Loucy (cell line): ENCODE measurements at regions not wholly inside any gene's neighbourhood (a gene's known extent, or its start where the extent isn't known, plus 50 kb on each side); places are given as distances from the start of the nearest gene placed in this dataset.

Experiments used
- H2AFZ ChIP-seq: fragments of 200-600 bp; sonication (generic); 2 replicates; pipeline ENCODE4 v1.6.0; 2016; ENCODE audit warnings: antibody characterized with exemption, mild to moderate bottlenecking, low read length, moderate library complexity
- H3F3A ChIP-seq: fragments of 200-600 bp; 2 replicates; pipeline ENCODE4 v1.6.0; 2016; ENCODE audit warnings: antibody characterized with exemption, low read depth, mild to moderate bottlenecking
- H3K27me3 ChIP-seq: fragments of 200-600 bp; sonication (generic); 2 replicates; pipeline ENCODE4 v1.6.1; 2014; ENCODE audit warnings: low read length, mild to moderate bottlenecking; ENCODE audit not compliant: insufficient read depth, poor library complexity, severe bottlenecking
- H3K36me3 ChIP-seq: fragments of 200-600 bp; sonication (generic); 2 replicates; pipeline ENCODE4 v1.6.1; 2016; ENCODE audit warnings: low read length; ENCODE audit not compliant: insufficient read depth
- H3K4me1 ChIP-seq: fragments of 200-600 bp; sonication (generic); 2 replicates; pipeline ENCODE4 v1.5.1; 2014; ENCODE audit warnings: low read length, mild to moderate bottlenecking; ENCODE audit not compliant: insufficient read depth, poor library complexity, severe bottlenecking
- H3K4me2 ChIP-seq: fragments of 200-600 bp; sonication (generic); 2 replicates; pipeline ENCODE4 v1.6.0; 2014; ENCODE audit warnings: antibody characterized with exemption, low read length, low read depth, mild to moderate bottlenecking; ENCODE audit not compliant: poor library complexity, severe bottlenecking
- H3K4me3 ChIP-seq: fragments of 200-600 bp; sonication (generic); 2 replicates; pipeline ENCODE4 v1.5.1; 2014; ENCODE audit warnings: low read length, mild to moderate bottlenecking, mixed read lengths; ENCODE audit not compliant: poor library complexity, severe bottlenecking
- H3K79me2 ChIP-seq: fragments of 200-600 bp; sonication (generic); 2 replicates; pipeline ENCODE4 v1.6.1; 2014; ENCODE audit warnings: low read length; ENCODE audit not compliant: insufficient read depth
- H3K9ac ChIP-seq: fragments of 200-600 bp; sonication (generic); 2 replicates; pipeline ENCODE4 v1.6.0; 2014; ENCODE audit warnings: mild to moderate bottlenecking, low read depth, low read length, moderate library complexity; ENCODE audit not compliant: poor library complexity, severe bottlenecking
- H3K9me2 ChIP-seq: fragments of 200-600 bp; sonication (generic); replicated peaks from 2 replicates; pipeline ENCODE4 v1.6.1; 2016; ENCODE audit warnings: low read depth, low read length, mixed read lengths
- H3K9me3 ChIP-seq: fragments of 200-600 bp; sonication (generic); 2 replicates; pipeline ENCODE4 v1.6.1; 2014; ENCODE audit warnings: mild to moderate bottlenecking, antibody characterized with exemption, low read length, low read depth; ENCODE audit not compliant: insufficient read depth
- H4K20me1 ChIP-seq: fragments of 200-600 bp; sonication (generic); 2 replicates; pipeline ENCODE4 v1.6.0; 2014; ENCODE audit warnings: antibody characterized with exemption, low read length, mild to moderate bottlenecking; ENCODE audit not compliant: insufficient read depth, poor library complexity, severe bottlenecking
- EZH2phosphoT487 ChIP-seq: fragments of 200-600 bp; IDR thresholded peaks from 2 replicates; pipeline ENCODE4 v1.6.1; 2018; ENCODE audit warnings: antibody characterized with exemption, mild to moderate bottlenecking, moderate library complexity, borderline replicate concordance
- TF ChIP-seq, protein P1 (sequence below): fragments of 200-600 bp; sonication (generic); conservative IDR thresholded peaks from 2 replicates; pipeline ENCODE4 v1.5.1; 2014; ENCODE audit warnings: mild to moderate bottlenecking, antibody characterized with exemption, low read length

DNA sequence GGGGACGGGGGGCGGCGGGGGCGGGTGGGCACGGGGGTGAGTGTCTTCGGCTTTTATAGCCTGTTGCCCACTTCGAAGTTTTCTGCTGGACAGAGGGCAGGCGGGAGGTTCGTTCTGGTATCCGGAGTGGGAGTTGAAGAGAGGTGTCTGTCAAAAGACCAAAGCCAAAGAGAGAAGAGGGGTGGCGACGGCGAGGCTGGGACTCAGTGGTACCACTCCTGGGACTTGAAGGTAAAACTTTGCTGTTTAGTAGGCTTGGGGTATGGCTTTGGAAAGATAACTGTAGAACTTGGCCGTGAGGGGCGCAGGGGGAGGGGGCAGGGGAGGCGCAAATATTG, 215.8 kb upstream of the DTNA start:
- TF ChIP-seq, protein P1, sequence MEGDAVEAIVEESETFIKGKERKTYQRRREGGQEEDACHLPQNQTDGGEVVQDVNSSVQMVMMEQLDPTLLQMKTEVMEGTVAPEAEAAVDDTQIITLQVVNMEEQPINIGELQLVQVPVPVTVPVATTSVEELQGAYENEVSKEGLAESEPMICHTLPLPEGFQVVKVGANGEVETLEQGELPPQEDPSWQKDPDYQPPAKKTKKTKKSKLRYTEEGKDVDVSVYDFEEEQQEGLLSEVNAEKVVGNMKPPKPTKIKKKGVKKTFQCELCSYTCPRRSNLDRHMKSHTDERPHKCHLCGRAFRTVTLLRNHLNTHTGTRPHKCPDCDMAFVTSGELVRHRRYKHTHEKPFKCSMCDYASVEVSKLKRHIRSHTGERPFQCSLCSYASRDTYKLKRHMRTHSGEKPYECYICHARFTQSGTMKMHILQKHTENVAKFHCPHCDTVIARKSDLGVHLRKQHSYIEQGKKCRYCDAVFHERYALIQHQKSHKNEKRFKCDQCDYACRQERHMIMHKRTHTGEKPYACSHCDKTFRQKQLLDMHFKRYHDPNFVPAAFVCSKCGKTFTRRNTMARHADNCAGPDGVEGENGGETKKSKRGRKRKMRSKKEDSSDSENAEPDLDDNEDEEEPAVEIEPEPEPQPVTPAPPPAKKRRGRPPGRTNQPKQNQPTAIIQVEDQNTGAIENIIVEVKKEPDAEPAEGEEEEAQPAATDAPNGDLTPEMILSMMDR = no peak
- TF ChIP-seq EZH2phosphoT487 = no peak
- Histone ChIP-seq H3K9me2 (no peaks in the 10 kb centered on the region), H3K9me3 (no peaks in the 10 kb centered on the region), H3K27me3 (no peaks in the 10 kb centered on the region), H4K20me1 (no peaks in the 10 kb centered on the region), H2AFZ (no peak overlapping the region), H3K4me2 (no peak overlapping the region), H3K9ac (no peak overlapping the region), H3K4me3 (no peak overlapping the region), H3K36me3 (no peaks in the 10 kb centered on the region), H3K4me1 (no peaks in the 10 kb centered on the region), H3K79me2 (no peaks in the 10 kb centered on the region), H3F3A (no peaks in the 10 kb centered on the region)

DNA sequence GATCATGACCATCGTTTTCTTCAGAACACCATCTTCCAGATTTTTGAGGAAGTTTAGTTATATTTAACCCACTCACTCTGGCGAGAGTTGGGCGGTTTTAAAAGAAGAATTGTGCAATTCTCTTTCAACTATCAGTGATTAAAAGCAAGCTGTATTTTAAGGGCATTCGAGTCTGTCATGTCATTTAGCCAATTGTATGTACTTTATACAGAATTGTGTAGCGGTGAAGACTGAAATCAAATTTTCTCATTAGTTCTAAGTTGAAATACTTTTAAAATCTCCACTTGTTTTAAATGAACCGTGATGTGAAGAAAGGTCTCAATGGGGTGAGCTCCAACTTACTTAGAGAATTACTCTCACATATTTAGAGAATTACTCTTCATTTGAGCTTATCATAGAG, 214.6 kb upstream of the DTNA start:
- no peak overlapping the region for H2AFZ ChIP-seq
- TF ChIP-seq, protein P1 = no peak
- no peak for TF ChIP-seq EZH2phosphoT487
- H4K20me1 ChIP-seq = no peaks in the 10 kb centered on the region
- H3K9me2 ChIP-seq = no peaks in the 10 kb centered on the region
- H3K4me1 ChIP-seq = no peaks in the 10 kb centered on the region
- H3K9me3 ChIP-seq = no peaks in the 10 kb centered on the region
- no peak overlapping the region for H3K4me2 ChIP-seq
- H3K36me3 ChIP-seq = no peaks in the 10 kb centered on the region
- H3K27me3 ChIP-seq = no peaks in the 10 kb centered on the region
- no peaks in the 10 kb centered on the region for H3F3A ChIP-seq
- H3K9ac ChIP-seq = no peak overlapping the region
- H3K79me2 ChIP-seq = no peaks in the 10 kb centered on the region
- no peak overlapping the region for H3K4me3 ChIP-seq

GRCh38 chr18:34501553-34501952, 208.5 kb upstream of the DTNA start:
- Histone ChIP-seq H3K27me3 (no peaks in the 10 kb centered on the region), H3K9me2 (no peaks in the 10 kb centered on the region), H3K9me3 (no peaks in the 10 kb centered on the region; the same call in 1 of the 2 replicates), H4K20me1 (no peaks in the 10 kb centered on the region), H3K9ac (no peak overlapping the region), H3K4me2 (no peak overlapping the region), H2AFZ (no peak overlapping the region), H3K4me1 (no peaks in the 10 kb centered on the region), H3K36me3 (no peaks in the 10 kb centered on the region), H3F3A (no peaks in the 10 kb centered on the region), H3K4me3 (no peak overlapping the region), H3K79me2 (no peaks in the 10 kb centered on the region)
- TF ChIP-seq EZH2phosphoT487 = no peak
- TF ChIP-seq, protein P1 = no peak
